GM12878 (cell line): ENCODE measurements at regions not wholly inside any gene's neighbourhood (a gene's known extent, or its start where the extent isn't known, plus 50 kb on each side); places are given as distances from the start of the nearest gene placed in this dataset.

ENCODE experiments used
- ATF2 ChIP-seq: IDR thresholded peaks from 2 replicates; pipeline ENCODE4 v1.6.1; 2012; ENCODE audit warnings: low read length, inconsistent platforms
- BCL3 ChIP-seq: IDR thresholded peaks from 2 replicates; pipeline ENCODE4 v1.6.1; 2011; ENCODE audit warnings: borderline replicate concordance, low read depth, mild to moderate bottlenecking, moderate library complexity, low read length; ENCODE audit not compliant: insufficient read depth, poor library complexity, severe bottlenecking
- CEBPZ ChIP-seq: fragments of 150-350 bp; IDR thresholded peaks from 2 replicates; pipeline ENCODE4 v1.6.1; 2016; ENCODE audit warnings: low read depth, low read length
- CTCF ChIP-seq, 3 experiments: IDR thresholded peaks in 2 of 3; conservative IDR thresholded peaks in 1 of 3; 2 replicates each; pipeline ENCODE4 v1.5.1; 2011; ENCODE audit warnings: low read depth in 3 of 3, low read length in 3 of 3, mild to moderate bottlenecking in 3 of 3, control low read depth in 2 of 3, moderate library complexity in 2 of 3, inconsistent platforms in 1 of 3, mixed read lengths in 1 of 3; ENCODE audit not compliant: control insufficient read depth in 2 of 3, insufficient read depth in 1 of 3; ENCODE audit errors: extremely low read depth in 1 of 3
- DPF2 ChIP-seq: fragments of 450-650 bp; IDR thresholded peaks from 2 replicates; pipeline ENCODE4 v1.6.1; 2017; ENCODE audit warnings: mild to moderate bottlenecking
- ESRRA ChIP-seq: IDR thresholded peaks from 2 replicates; pipeline ENCODE4 v1.6.1; 2012; ENCODE audit warnings: mild to moderate bottlenecking, low read length, improper control_type of control experiment
- EZH2 ChIP-seq: IDR thresholded peaks from 2 replicates; pipeline ENCODE4 v1.6.1; 2012; ENCODE audit warnings: low read depth, mild to moderate bottlenecking, control low read depth, inconsistent platforms, low read length, borderline replicate concordance; ENCODE audit not compliant: control insufficient read depth
- IRF4 ChIP-seq: IDR thresholded peaks from 2 replicates; pipeline ENCODE4 v1.6.1; 2011; ENCODE audit warnings: low read depth, low read length
- NBN ChIP-seq: fragments of 450-650 bp; IDR thresholded peaks from 2 replicates; pipeline ENCODE4 v1.6.1; 2016
- PBX3 ChIP-seq: IDR thresholded peaks from 2 replicates; pipeline ENCODE4 v1.6.1; 2011; ENCODE audit warnings: mild to moderate bottlenecking, low read depth, low read length, moderate library complexity; ENCODE audit not compliant: insufficient replicate concordance
- POLR2A ChIP-seq: IDR thresholded peaks from 2 replicates; pipeline ENCODE4 v1.6.1; 2011; ENCODE audit warnings: low read depth, mild to moderate bottlenecking, low read length
- YY1 ChIP-seq: IDR thresholded peaks from 2 replicates; pipeline ENCODE4 v1.6.1; 2011; ENCODE audit warnings: low read depth, mild to moderate bottlenecking, low read length
- ZNF622 ChIP-seq: fragments of 450-650 bp; IDR thresholded peaks from 2 replicates; pipeline ENCODE4 v1.6.1; 2017; ENCODE audit warnings: mild to moderate bottlenecking, inconsistent platforms
- TF ChIP-seq, protein P1 (sequence below): IDR thresholded peaks from 2 replicates; pipeline ENCODE4 v1.6.1; 2012; ENCODE audit warnings: low read depth, low read length, improper control_type of control experiment

- no peak for TF ChIP-seq ATF2
- TF ChIP-seq CTCF (IDR thresholded peaks at IDR 0.05 in 2 of 3, conservative IDR thresholded peaks at IDR 0.05 in 1 of 3; ENCODE audit: control insufficient read depth in 2 of 3, extremely low read depth in 1 of 3, insufficient read depth in 1 of 3, low read depth in 3 of 3, low read length in 3 of 3), result no peak
- TF ChIP-seq NBN, result no peak
- TF ChIP-seq EZH2, result no peak
- no peak for TF ChIP-seq CEBPZ
- no peak for TF ChIP-seq ESRRA
- no peak for TF ChIP-seq YY1
- no peak for TF ChIP-seq IRF4
- TF ChIP-seq POLR2A, result no peak
- TF ChIP-seq, protein P1, sequence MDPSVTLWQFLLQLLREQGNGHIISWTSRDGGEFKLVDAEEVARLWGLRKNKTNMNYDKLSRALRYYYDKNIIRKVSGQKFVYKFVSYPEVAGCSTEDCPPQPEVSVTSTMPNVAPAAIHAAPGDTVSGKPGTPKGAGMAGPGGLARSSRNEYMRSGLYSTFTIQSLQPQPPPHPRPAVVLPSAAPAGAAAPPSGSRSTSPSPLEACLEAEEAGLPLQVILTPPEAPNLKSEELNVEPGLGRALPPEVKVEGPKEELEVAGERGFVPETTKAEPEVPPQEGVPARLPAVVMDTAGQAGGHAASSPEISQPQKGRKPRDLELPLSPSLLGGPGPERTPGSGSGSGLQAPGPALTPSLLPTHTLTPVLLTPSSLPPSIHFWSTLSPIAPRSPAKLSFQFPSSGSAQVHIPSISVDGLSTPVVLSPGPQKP, result no peak
- TF ChIP-seq DPF2, result no peak
- TF ChIP-seq PBX3, result no peak
- TF ChIP-seq ZNF622, result no peak
- TF ChIP-seq BCL3, result no peak
These were observed 73.5 kb upstream of the CADM1 start for GRCh38 chr11:115577701-115578100.
